Erythroblast (primary cell): ENCODE measurements at regions not wholly inside any gene's neighbourhood (a gene's known extent, or its start where the extent isn't known, plus 50 kb on each side); places are given as distances from the start of the nearest gene placed in this dataset.

Experiments
- GATA1 ChIP-seq: IDR thresholded peaks from 2 replicates; pipeline ENCODE4 v1.6.1; 2011; ENCODE audit warnings: low read depth, mild to moderate bottlenecking, control low read depth, low read length, moderate library complexity
- POLR2A ChIP-seq: IDR thresholded peaks from 2 replicates; pipeline ENCODE4 v1.6.1; 2011; ENCODE audit warnings: mild to moderate bottlenecking, low read length

- TF ChIP-seq POLR2A: no peak
- TF ChIP-seq GATA1: no peak
Observed at GRCh38 chr9:99573886-99574285, 247.8 kb upstream of the NR4A3 start.
